ENCODE measurements at regions not wholly inside any gene's neighbourhood (a gene's known extent, or its start where the extent isn't known, plus 50 kb on each side); places are given as distances from the start of the nearest gene placed in this dataset.
"Not testable (repeated sequence)": the region's sequence is repeated elsewhere in the genome, so short reads cannot be mapped to it uniquely, and the experiment has no call there.

- ChIA-PET POLR2A (ENCODE audit: low non-redundant PET) (no interaction called here), CTCF (no interaction called here)
- no peak for DNase-seq (ENCODE audit: low spot score)
- TF ChIP-seq, protein P1, sequence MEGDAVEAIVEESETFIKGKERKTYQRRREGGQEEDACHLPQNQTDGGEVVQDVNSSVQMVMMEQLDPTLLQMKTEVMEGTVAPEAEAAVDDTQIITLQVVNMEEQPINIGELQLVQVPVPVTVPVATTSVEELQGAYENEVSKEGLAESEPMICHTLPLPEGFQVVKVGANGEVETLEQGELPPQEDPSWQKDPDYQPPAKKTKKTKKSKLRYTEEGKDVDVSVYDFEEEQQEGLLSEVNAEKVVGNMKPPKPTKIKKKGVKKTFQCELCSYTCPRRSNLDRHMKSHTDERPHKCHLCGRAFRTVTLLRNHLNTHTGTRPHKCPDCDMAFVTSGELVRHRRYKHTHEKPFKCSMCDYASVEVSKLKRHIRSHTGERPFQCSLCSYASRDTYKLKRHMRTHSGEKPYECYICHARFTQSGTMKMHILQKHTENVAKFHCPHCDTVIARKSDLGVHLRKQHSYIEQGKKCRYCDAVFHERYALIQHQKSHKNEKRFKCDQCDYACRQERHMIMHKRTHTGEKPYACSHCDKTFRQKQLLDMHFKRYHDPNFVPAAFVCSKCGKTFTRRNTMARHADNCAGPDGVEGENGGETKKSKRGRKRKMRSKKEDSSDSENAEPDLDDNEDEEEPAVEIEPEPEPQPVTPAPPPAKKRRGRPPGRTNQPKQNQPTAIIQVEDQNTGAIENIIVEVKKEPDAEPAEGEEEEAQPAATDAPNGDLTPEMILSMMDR (conservative IDR thresholded peaks at IDR 0.05; ENCODE audit: low read depth): no peak
- H3K27ac ChIP-seq: no peak overlapping the region
Observed at GRCh38 chr13:64127192-64127591, 2711.5 kb upstream of the PCDH20 start.

DNA sequence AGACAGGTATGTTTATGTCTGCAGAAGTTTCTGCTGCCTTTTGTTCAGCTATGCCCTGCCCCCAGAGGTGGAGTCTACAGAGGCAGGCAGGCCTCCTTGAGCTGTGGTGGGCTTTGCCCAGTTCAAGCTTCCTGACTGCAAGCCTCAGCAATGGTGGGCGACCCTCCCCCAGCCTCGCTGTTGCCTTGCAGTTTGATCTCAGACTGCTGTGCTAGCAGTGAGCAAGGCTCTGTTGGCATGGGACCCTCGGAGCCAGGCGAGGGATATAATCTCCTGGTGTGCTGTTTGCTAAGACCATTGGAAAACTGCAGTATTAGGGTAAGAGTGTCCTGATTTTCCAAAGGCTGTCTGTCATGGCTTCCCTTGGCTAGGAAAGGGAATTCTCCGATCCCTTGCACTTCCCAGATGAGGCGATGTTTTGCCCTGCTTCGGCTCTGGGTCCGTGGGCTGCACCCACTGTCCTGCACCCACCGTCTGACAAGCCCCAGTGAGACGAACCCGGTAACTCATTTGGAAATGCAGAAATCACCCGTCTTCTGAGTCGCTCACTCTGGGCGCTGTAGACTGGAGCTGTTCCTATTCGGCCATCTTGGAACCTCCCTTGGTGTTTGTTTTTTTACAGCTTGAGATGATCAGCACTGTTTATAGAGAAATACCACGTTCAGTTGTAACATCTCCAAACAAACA, 2705.5 kb upstream of the PCDH20 start:
- POLR2A ChIA-PET (ENCODE audit: low non-redundant PET); CTCF ChIA-PET; H3K27ac ChIP-seq; DNase-seq (ENCODE audit: low spot score): not testable (repeated sequence)

DNA sequence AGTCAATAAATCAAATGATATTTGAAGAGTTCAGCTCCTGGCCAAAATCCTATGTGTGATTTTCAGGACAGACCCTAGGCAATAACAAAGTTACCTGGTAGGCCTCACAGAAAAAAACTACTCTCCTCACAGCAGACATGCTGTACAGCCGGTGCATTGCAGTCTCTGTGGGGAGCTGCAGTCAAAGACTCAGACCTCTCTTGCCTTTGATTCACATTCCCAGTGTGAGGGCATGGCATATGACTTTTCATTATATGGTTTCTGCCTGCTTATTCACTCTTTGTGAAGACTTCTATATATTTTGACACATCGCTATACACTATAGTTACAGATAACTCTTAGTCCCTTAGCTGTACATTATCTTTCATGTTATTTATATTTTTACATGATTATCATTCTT, 2684.3 kb upstream of the PCDH20 start:
- POLR2A ChIA-PET (ENCODE audit: low non-redundant PET): no interaction called here
- no peak overlapping the region for H3K27ac ChIP-seq
- CTCF ChIA-PET: no interaction called here
- TF ChIP-seq, protein P1 (conservative IDR thresholded peaks at IDR 0.05; ENCODE audit: low read depth): no peak
- no peak for DNase-seq (ENCODE audit: low spot score)

DNA sequence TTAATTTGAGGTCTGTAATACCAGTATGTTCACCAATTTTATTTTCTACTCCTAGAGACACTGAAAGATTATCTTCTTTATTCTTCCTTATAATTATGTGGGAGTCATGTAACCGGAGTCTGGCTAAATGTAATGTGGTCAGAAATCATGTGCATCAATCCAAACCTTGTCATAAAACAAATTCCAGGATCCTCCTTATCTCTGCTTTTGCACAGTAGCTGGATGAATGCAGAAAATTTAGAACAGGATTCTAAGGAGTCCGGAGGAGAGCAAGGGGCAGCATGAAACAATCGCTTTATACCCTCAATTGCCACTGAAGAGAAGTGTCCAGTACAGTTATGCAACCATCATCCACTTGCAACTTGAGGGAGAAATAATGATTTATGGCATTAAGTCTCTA, 2674.7 kb upstream of the PCDH20 start:
- POLR2A ChIA-PET (ENCODE audit: low non-redundant PET): no interaction called here
- no peak overlapping the region for H3K27ac ChIP-seq
- CTCF ChIA-PET: no interaction called here
- TF ChIP-seq, protein P1 (conservative IDR thresholded peaks at IDR 0.05; ENCODE audit: low read depth): no peak
- DNase-seq (ENCODE audit: low spot score): no peak

DNA sequence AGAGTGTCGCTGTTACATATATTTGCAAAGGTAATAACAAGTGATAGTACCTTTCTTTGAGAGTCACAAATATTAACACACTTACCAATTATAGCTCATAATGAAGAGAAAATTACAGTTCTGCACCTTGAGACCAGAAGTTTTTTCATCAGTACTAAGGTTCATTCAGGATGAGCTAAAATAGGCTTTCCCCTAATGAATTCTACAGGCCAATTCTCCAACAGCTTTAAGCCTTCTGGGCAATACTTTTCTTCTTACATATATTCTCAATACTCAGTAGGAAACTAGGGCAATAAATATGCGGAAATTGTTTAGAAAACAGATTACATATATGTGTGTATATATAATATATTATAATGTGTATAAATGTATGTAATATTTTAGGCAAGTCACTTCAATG, 2672.8 kb upstream of the PCDH20 start:
- CTCF ChIA-PET: no interaction called here
- H3K27ac ChIP-seq: no peak overlapping the region
- TF ChIP-seq, protein P1 (conservative IDR thresholded peaks at IDR 0.05; ENCODE audit: low read depth): no peak
- DNase-seq (ENCODE audit: low spot score): no peak
- POLR2A ChIA-PET (ENCODE audit: low non-redundant PET): no interaction called here

DNA sequence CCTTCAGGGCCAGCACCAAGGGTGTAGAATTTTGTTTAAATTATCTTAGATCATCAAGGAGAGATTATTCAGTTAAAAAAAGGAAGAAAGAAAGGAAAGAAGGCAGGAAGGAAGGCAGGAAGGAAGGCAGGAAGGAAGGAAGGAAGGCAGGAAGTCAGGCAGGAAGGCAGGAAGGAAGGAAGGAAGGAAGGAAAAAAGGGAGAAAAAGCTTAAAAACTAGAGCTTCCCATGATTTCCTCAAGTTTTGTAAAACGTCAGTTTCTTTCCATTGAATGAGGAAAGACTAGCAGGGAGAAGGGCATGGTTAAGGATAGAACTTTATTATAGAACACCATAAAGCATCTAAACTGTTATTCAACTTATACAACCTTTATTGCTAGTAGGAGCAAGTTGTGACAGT, 2672.0 kb upstream of the PCDH20 start:
- CTCF ChIA-PET: no interaction called here
- TF ChIP-seq, protein P1 (conservative IDR thresholded peaks at IDR 0.05; ENCODE audit: low read depth): no peak
- H3K27ac ChIP-seq: no peak overlapping the region
- no peak for DNase-seq (ENCODE audit: low spot score)
- POLR2A ChIA-PET (ENCODE audit: low non-redundant PET): no interaction called here

DNA sequence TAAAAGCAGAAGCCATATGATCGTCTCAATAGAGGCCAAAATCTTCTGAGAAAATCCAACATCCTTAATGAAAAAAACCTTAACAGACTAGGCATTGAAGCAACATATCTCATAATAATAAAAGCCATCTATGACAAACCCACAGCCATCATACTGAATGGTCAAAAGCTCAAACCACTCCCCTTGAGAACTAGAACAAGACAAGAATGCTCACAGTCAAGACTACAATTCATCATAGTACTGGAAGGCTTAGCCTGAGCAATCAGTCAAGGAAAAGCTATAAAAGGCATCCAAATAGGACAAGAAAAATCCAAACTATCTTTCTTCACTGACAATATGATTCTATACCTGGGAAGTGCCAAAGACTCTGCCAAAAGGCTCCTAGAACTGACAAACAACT, 2668.2 kb upstream of the PCDH20 start:
- CTCF ChIA-PET: no interaction called here
- no peak overlapping the region for H3K27ac ChIP-seq
- POLR2A ChIA-PET (ENCODE audit: low non-redundant PET): no interaction called here
- no peak for DNase-seq (ENCODE audit: low spot score)
- TF ChIP-seq, protein P1 (conservative IDR thresholded peaks at IDR 0.05; ENCODE audit: low read depth): no peak
